PC-3 (cell line): ENCODE measurements at regions not wholly inside any gene's neighbourhood (a gene's known extent, or its start where the extent isn't known, plus 50 kb on each side); places are given as distances from the start of the nearest gene placed in this dataset.

ENCODE experiments used
- ATAC-seq: fragments of 200-7000 bp; cut with Tn5 transposase; 2 replicates; pipeline ENCODE4 v1.9.1; 2020; ENCODE audit warnings: mild to moderate bottlenecking, moderate library complexity
- BruUV-seq: library from RNA; stranded (reverse); fragments of 400-500 nt; replicated peaks from 2 replicates; lab custom pipeline; 2021; lab: Mats Ljungman, UMichigan
- CTCF ChIA-PET: fragments of 300-600 bp; sonication (Branson Sonifier 250); formaldehyde crosslinking; loops from one replicate; lab custom pipeline; 2022; ENCODE audit warnings: antibody characterized with exemption; lab: Charles Lee
- POLR2A ChIA-PET: fragments of 300-600 bp; sonication (Branson Sonifier 250); formaldehyde crosslinking; loops from one replicate; lab custom pipeline; 2022; ENCODE audit warnings: antibody characterized with exemption; ENCODE audit not compliant: unreplicated experiment; lab: Charles Lee
- DNase-seq: peaks from one replicate; pipeline ENCODE4 v3.0.0-alpha.2; 2015
- H2AFZ ChIP-seq: fragments of 300-600 bp; sonication (generic); 2 replicates; pipeline ENCODE4 v1.6.0; 2016; ENCODE audit warnings: antibody characterized with exemption, low read length
- H3F3A ChIP-seq: fragments of 300-600 bp; sonication (generic); one replicate; pipeline ENCODE4 v1.6.0; 2017; ENCODE audit warnings: antibody characterized with exemption, low read length, control low read depth, mild to moderate bottlenecking; ENCODE audit not compliant: unreplicated experiment
- H3K27ac ChIP-seq: fragments of 300-600 bp; sonication (generic); 2 replicates; pipeline ENCODE4 v1.5.1; 2016; ENCODE audit warnings: mild to moderate bottlenecking, low read length
- H3K27me3 ChIP-seq: fragments of 300-600 bp; sonication (generic); 2 replicates; pipeline ENCODE4 v1.6.1; 2016; ENCODE audit warnings: low read length, mixed read lengths
- H3K36me3 ChIP-seq: fragments of 300-600 bp; sonication (generic); 2 replicates; pipeline ENCODE4 v1.6.1; 2016; ENCODE audit warnings: low read depth, mixed run types, low read length, mixed read lengths
- H3K4me1 ChIP-seq: fragments of 300-600 bp; sonication (generic); 2 replicates; pipeline ENCODE4 v1.5.1; 2016; ENCODE audit warnings: low read length; ENCODE audit not compliant: insufficient read depth
- H3K4me2 ChIP-seq: fragments of 300-600 bp; sonication (generic); 2 replicates; pipeline ENCODE4 v1.6.0; 2016; ENCODE audit warnings: low read length
- H3K4me3 ChIP-seq: fragments of 300-600 bp; sonication (generic); 2 replicates; pipeline ENCODE4 v1.5.1; 2016; ENCODE audit warnings: mild to moderate bottlenecking, low read length, mixed read lengths
- H3K79me2 ChIP-seq: fragments of 300-600 bp; sonication (generic); 2 replicates; pipeline ENCODE4 v1.6.1; 2017; ENCODE audit warnings: low read length, mixed read lengths
- H3K9ac ChIP-seq: fragments of 300-600 bp; sonication (generic); 2 replicates; pipeline ENCODE4 v1.6.0; 2016; ENCODE audit warnings: mild to moderate bottlenecking, low read length
- H3K9me2 ChIP-seq: fragments of 300-600 bp; sonication (generic); replicated peaks from 2 replicates; pipeline ENCODE4 v1.6.1; 2016; ENCODE audit warnings: mixed run types, low read length, mixed read lengths
- H3K9me3 ChIP-seq: fragments of 300-600 bp; sonication (generic); 2 replicates; pipeline ENCODE4 v1.6.1; 2016; ENCODE audit warnings: low read length, mixed read lengths
- H4K20me1 ChIP-seq: fragments of 300-600 bp; sonication (generic); 2 replicates; pipeline ENCODE4 v1.6.1; 2016; ENCODE audit warnings: low read length, mixed read lengths
- EZH2 ChIP-seq: fragments of 300-600 bp; sonication (generic); IDR thresholded peaks from one replicate; pipeline ENCODE4 v1.6.1; 2017; ENCODE audit warnings: antibody characterized with exemption, mild to moderate bottlenecking, low read length; ENCODE audit not compliant: unreplicated experiment
- EZH2phosphoT487 ChIP-seq: fragments of 300-600 bp; sonication (generic); IDR thresholded peaks from 2 replicates; pipeline ENCODE4 v1.6.1; 2018; ENCODE audit warnings: mild to moderate bottlenecking, antibody characterized with exemption, low read length, borderline replicate concordance
- intact Hi-C: fragments of 100-400 bp; cut with micrococcal nuclease; formaldehyde crosslinking; loops from 2 replicates; pipeline ENCODE4 v1.9.0; 2023
- TF ChIP-seq, protein P1 (sequence below): fragments of 300-600 bp; sonication (generic); conservative IDR thresholded peaks from 2 replicates; pipeline ENCODE4 v1.5.1; 2017; ENCODE audit warnings: antibody characterized with exemption, low read depth, mild to moderate bottlenecking, low read length

DNA sequence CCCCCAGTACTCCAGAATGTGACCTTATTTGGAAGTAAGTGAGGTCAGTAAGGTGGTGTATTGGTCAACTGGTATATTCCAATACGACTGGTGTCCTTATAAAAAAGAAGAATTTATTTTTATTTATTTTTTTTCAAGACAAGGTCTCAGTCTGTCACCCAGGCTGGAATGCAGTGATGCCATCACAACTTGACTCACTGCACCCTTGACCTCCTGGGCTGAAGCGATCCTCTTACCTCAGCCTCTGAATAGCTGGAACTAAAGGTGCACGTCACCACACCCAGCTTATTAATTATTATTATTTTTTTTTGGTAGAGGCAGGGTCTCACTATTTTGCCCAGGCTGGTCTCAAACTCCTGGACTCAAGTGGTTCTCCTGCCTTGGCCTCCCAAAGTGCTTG is 115.1 kb upstream of the PITX2 start:
- Histone ChIP-seq H3K79me2 (no peaks in the 10 kb centered on the region), H3K36me3 (no peaks in the 10 kb centered on the region), H4K20me1 (no peaks in the 10 kb centered on the region), H3K9ac (no peak overlapping the region), H3K4me1 (peaks cover 10% of the 10 kb centered on the region; the same call in 1 of the 2 replicates), H3K9me3 (no peaks in the 10 kb centered on the region), H3K4me2 (no peak overlapping the region), H3K27me3 (peaks cover 12% of the 10 kb centered on the region; the same call in 1 of the 2 replicates), H3K4me3 (no peak overlapping the region), H2AFZ (no peak overlapping the region), H3K27ac (no peak overlapping the region), H3K9me2 (no peaks in the 10 kb centered on the region), H3F3A (no peaks in the 10 kb centered on the region)
- no TSS peak for BruUV-seq
- ChIA-PET CTCF (no interaction called here), POLR2A (no interaction called here)
- TF ChIP-seq, protein P1, sequence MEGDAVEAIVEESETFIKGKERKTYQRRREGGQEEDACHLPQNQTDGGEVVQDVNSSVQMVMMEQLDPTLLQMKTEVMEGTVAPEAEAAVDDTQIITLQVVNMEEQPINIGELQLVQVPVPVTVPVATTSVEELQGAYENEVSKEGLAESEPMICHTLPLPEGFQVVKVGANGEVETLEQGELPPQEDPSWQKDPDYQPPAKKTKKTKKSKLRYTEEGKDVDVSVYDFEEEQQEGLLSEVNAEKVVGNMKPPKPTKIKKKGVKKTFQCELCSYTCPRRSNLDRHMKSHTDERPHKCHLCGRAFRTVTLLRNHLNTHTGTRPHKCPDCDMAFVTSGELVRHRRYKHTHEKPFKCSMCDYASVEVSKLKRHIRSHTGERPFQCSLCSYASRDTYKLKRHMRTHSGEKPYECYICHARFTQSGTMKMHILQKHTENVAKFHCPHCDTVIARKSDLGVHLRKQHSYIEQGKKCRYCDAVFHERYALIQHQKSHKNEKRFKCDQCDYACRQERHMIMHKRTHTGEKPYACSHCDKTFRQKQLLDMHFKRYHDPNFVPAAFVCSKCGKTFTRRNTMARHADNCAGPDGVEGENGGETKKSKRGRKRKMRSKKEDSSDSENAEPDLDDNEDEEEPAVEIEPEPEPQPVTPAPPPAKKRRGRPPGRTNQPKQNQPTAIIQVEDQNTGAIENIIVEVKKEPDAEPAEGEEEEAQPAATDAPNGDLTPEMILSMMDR, result no peak
- TF ChIP-seq EZH2, result no peak
- TF ChIP-seq EZH2phosphoT487, result no peak
- intact Hi-C loops, result no loop called here
- DNase-seq (no peak), ATAC-seq (no peak)

DNA sequence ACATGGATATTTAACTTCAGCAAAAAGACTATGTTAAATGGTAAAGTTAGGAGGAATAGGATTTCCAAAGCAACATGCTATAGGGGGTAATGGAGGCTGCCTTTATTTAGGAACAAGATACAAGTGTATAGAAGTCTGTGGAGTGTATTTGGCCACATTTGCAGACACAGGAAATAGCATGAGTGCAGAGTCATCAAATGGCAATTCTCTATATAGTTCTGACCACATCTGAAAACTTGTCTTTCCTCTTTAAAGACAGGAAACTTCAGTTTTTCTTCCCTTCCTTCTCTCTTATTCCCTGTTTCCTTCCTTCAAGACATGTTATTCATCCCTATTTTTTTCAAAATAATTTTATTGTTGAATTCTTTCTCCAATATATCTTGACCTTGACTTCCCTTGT is 119.3 kb upstream of the PITX2 start:
- no peaks in the 10 kb centered on the region for H3K79me2 ChIP-seq
- no peaks in the 10 kb centered on the region for H3K9me2 ChIP-seq
- H3K4me1 ChIP-seq, result no peaks in the 10 kb centered on the region
- H3K36me3 ChIP-seq, result no peaks in the 10 kb centered on the region
- DNase-seq (peak; percentile 24), ATAC-seq (no peak)
- H3K27me3 ChIP-seq, result 0 out of 2 replicates have a peak, but pooled peaks cover 13% of the 10 kb centered on the region
- ChIA-PET POLR2A (no interaction called here), CTCF (no interaction called here)
- no peak overlapping the region for H3K27ac ChIP-seq
- no peak overlapping the region for H2AFZ ChIP-seq
- no peaks in the 10 kb centered on the region for H4K20me1 ChIP-seq
- no peaks in the 10 kb centered on the region for H3K9me3 ChIP-seq
- H3F3A ChIP-seq, result no peaks in the 10 kb centered on the region
- no TSS peak for BruUV-seq
- TF ChIP-seq, protein P1, result no peak
- TF ChIP-seq EZH2phosphoT487 (no peak), EZH2 (no peak)
- intact Hi-C loops, result no loop called here
- H3K9ac ChIP-seq, result no peak overlapping the region
- H3K4me2 ChIP-seq, result no peak overlapping the region
- H3K4me3 ChIP-seq, result no peak overlapping the region

DNA sequence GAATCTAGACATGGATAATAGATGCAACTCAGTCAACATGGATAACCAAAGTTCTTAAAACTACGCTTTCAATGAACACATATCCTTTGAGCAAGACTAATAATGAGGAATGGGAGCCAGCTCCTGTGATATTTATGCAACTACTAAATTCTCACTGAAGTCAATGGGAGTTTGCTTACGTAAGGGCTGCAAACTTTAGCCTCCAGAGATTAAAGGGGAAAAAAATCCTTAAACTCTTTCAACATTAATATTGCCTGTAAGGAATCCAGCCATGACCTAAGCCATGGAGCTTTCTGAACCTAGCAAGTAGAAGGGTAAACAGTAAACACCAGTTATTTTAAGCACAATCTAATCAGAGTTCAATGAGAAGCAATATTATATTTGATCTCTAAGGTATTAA is 125.2 kb upstream of the PITX2 start:
- ChIA-PET POLR2A (no interaction called here), CTCF (no interaction called here)
- Histone ChIP-seq H3K9me3 (no peaks in the 10 kb centered on the region), H2AFZ (no peak overlapping the region), H3K36me3 (no peaks in the 10 kb centered on the region), H3K4me2 (no peak overlapping the region), H3K27ac (no peak overlapping the region), H3F3A (no peaks in the 10 kb centered on the region), H3K9me2 (no peaks in the 10 kb centered on the region), H3K9ac (no peak overlapping the region), H3K4me1 (no peaks in the 10 kb centered on the region), H3K4me3 (no peak overlapping the region), H4K20me1 (no peaks in the 10 kb centered on the region), H3K79me2 (no peaks in the 10 kb centered on the region), H3K27me3 (peaks cover 11% of the 10 kb centered on the region; the same call in 1 of the 2 replicates)
- TF ChIP-seq EZH2 (no peak), EZH2phosphoT487 (no peak)
- TF ChIP-seq, protein P1, result no peak
- no peak for ATAC-seq
- no peak for DNase-seq
- no TSS peak for BruUV-seq
- intact Hi-C loops, result no loop called here
